ENCODE measurements at regions not wholly inside any gene's neighbourhood (a gene's known extent, or its start where the extent isn't known, plus 50 kb on each side); places are given as distances from the start of the nearest gene placed in this dataset.

GRCh38 chr5:19240170-19240569, 747.8 kb downstream of the CDH18 start:
- Histone ChIP-seq H3K4me2 (ENCODE audit: low read depth, low read length) (no peak overlapping the region), H4K20me1 (ENCODE audit: insufficient read depth, low read length) (no peaks in the 10 kb centered on the region), H2AFZ (ENCODE audit: low read length) (no peak overlapping the region), H3K79me2 (ENCODE audit: insufficient read depth, low read length) (no peaks in the 10 kb centered on the region), H3K36me3 (replicated peaks in 1 of 2; ENCODE audit: control insufficient read depth in 1 of 2, insufficient read depth in 2 of 2, low read length in 2 of 2) (no peaks in the 10 kb centered on the region), H3K9ac (ENCODE audit: insufficient read depth, low read depth, low read length) (no peak overlapping the region), H3K27ac (ENCODE audit: extremely low read length, insufficient read depth, low read length) (no peak overlapping the region), H3K4me3 (replicated peaks in 1 of 3; ENCODE audit: insufficient read depth in 1 of 3, low read depth in 2 of 3, low read length in 3 of 3) (no peak overlapping the region), H3K9me3 (ENCODE audit: low read length) (peaks cover 41% of the 10 kb centered on the region), H3K4me1 (ENCODE audit: insufficient read depth, low read length) (no peaks in the 10 kb centered on the region), H3K27me3 (ENCODE audit: control insufficient read depth in 1 of 2, insufficient read depth in 2 of 2, low read length in 2 of 2) (no peaks in the 10 kb centered on the region)
- intact Hi-C loops (cut with micrococcal nuclease; ENCODE audit: unreplicated experiment): no loop called here
- CTCF ChIA-PET (ENCODE audit: low intra/inter-chr PET ratio, low total read pairs): no interaction called here
- FAIRE-seq (no peak), DNase-seq (ENCODE audit: low spot score) (no peak), ATAC-seq (no peak)
- in situ Hi-C loops (cut with HindIII; ENCODE audit: extremely low pct_ligation_motif_present, low pct_unique_long_range_greater_than_20kb): no loop called here
- POLR2A ChIA-PET: no interaction called here
- no TSS peak for BruUV-seq (replicated peaks)
- WGBS (ENCODE audit: low lambda C conversion rate): 0% methylated on average over 1 of the region's 1 CpG
- TF ChIP-seq ETV5 (CRISPR knock-in tag; IDR thresholded peaks at IDR 0.05; ENCODE audit: borderline replicate concordance) (no peak), FOXP4 (CRISPR knock-in tag; IDR thresholded peaks at IDR 0.05) (no peak), ZBTB1 (CRISPR knock-in tag; IDR thresholded peaks at IDR 0.05; ENCODE audit: borderline replicate concordance) (no peak), KLF13 (CRISPR knock-in tag; IDR thresholded peaks at IDR 0.05) (no peak), ZNF292 (CRISPR knock-in tag; IDR thresholded peaks at IDR 0.05; ENCODE audit: borderline replicate concordance, low read depth) (no peak), ZNF549 (CRISPR knock-in tag; IDR thresholded peaks at IDR 0.05) (no peak), HOXA3 (CRISPR knock-in tag; IDR thresholded peaks at IDR 0.05) (no peak), ZNF724P (CRISPR knock-in tag; IDR thresholded peaks at IDR 0.05; ENCODE audit: borderline replicate concordance) (no peak), KDM5A (IDR thresholded peaks at IDR 0.05; ENCODE audit: borderline replicate concordance, low read length) (no peak)
- TF ChIP-seq, protein P1, sequence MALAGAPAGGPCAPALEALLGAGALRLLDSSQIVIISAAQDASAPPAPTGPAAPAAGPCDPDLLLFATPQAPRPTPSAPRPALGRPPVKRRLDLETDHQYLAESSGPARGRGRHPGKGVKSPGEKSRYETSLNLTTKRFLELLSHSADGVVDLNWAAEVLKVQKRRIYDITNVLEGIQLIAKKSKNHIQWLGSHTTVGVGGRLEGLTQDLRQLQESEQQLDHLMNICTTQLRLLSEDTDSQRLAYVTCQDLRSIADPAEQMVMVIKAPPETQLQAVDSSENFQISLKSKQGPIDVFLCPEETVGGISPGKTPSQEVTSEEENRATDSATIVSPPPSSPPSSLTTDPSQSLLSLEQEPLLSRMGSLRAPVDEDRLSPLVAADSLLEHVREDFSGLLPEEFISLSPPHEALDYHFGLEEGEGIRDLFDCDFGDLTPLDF (CRISPR knock-in tag; IDR thresholded peaks at IDR 0.05): no peak

All from HepG2 (cell line).